ENCODE measurements at regions not wholly inside any gene's neighbourhood (a gene's known extent, or its start where the extent isn't known, plus 50 kb on each side); places are given as distances from the start of the nearest gene placed in this dataset.

DNA sequence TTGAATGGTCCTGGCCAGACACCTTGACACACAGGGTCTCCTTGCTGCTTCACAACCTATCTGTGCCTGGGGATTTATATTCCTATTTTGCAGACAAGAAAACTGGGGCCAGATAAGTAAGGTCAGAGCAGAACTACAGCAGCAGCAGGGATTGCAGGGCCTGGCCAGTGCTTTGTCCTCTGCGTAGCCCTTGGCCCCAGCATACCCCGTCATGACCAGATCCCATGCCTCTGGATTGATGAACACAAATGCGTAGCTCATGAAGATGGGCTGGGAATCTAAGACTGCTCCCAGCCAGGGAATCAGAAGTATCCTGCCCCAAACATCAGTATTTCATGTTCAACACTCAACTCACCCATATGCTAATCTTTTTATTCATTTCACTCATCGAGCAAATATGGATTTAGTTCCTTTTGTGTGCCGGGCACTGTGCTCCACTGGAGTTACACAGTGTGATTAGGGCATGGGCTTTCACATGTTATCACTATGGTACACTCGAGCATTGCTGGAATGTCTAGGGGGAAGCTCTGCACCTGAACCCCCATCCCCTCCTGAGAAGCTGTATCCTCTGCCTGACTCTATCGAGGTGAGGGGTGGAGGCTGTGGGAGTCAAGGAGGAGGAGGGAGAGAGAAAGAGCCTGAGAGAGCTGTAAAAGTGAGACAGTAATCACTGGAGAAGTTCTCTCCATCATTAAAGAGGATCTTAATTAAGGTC is 143.3 kb downstream of the CYP26B1 start:
- BruUV-seq (replicated peaks): no TSS peak
- ATAC-seq: no peak
- ChIA-PET POLR2A (no interaction called here), CTCF (no interaction called here)
- H3K36me3 ChIP-seq (ENCODE audit: control insufficient read depth, insufficient read depth, low read length): no peaks in the 10 kb centered on the region
- no peak overlapping the region for H3K27ac ChIP-seq (ENCODE audit: low read length)
- DNase-seq (ENCODE audit: low read depth, low spot score): no peak
- H3K27me3 ChIP-seq (ENCODE audit: control insufficient read depth, insufficient read depth, low read length): no peaks in the 10 kb centered on the region
- TF ChIP-seq, protein P1, sequence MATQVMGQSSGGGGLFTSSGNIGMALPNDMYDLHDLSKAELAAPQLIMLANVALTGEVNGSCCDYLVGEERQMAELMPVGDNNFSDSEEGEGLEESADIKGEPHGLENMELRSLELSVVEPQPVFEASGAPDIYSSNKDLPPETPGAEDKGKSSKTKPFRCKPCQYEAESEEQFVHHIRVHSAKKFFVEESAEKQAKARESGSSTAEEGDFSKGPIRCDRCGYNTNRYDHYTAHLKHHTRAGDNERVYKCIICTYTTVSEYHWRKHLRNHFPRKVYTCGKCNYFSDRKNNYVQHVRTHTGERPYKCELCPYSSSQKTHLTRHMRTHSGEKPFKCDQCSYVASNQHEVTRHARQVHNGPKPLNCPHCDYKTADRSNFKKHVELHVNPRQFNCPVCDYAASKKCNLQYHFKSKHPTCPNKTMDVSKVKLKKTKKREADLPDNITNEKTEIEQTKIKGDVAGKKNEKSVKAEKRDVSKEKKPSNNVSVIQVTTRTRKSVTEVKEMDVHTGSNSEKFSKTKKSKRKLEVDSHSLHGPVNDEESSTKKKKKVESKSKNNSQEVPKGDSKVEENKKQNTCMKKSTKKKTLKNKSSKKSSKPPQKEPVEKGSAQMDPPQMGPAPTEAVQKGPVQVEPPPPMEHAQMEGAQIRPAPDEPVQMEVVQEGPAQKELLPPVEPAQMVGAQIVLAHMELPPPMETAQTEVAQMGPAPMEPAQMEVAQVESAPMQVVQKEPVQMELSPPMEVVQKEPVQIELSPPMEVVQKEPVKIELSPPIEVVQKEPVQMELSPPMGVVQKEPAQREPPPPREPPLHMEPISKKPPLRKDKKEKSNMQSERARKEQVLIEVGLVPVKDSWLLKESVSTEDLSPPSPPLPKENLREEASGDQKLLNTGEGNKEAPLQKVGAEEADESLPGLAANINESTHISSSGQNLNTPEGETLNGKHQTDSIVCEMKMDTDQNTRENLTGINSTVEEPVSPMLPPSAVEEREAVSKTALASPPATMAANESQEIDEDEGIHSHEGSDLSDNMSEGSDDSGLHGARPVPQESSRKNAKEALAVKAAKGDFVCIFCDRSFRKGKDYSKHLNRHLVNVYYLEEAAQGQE (IDR thresholded peaks at IDR 0.05; ENCODE audit: insufficient read depth in 1 of 2, low read depth in 2 of 2, low read length in 1 of 2): no peak
- TF ChIP-seq, protein P2, sequence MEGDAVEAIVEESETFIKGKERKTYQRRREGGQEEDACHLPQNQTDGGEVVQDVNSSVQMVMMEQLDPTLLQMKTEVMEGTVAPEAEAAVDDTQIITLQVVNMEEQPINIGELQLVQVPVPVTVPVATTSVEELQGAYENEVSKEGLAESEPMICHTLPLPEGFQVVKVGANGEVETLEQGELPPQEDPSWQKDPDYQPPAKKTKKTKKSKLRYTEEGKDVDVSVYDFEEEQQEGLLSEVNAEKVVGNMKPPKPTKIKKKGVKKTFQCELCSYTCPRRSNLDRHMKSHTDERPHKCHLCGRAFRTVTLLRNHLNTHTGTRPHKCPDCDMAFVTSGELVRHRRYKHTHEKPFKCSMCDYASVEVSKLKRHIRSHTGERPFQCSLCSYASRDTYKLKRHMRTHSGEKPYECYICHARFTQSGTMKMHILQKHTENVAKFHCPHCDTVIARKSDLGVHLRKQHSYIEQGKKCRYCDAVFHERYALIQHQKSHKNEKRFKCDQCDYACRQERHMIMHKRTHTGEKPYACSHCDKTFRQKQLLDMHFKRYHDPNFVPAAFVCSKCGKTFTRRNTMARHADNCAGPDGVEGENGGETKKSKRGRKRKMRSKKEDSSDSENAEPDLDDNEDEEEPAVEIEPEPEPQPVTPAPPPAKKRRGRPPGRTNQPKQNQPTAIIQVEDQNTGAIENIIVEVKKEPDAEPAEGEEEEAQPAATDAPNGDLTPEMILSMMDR (IDR thresholded peaks at IDR 0.05): no peak
- TF ChIP-seq SIN3A (IDR thresholded peaks at IDR 0.05; ENCODE audit: borderline replicate concordance, insufficient read depth, low read depth, low read length) (no peak), POLR2AphosphoS5 (IDR thresholded peaks at IDR 0.05; ENCODE audit: low read depth, low read length) (no peak), TCF7L2 (IDR thresholded peaks at IDR 0.05; ENCODE audit: low read depth, low read length) (no peak)
- intact Hi-C loops (cut with micrococcal nuclease; ENCODE audit: unreplicated experiment): no loop called here
- in situ Hi-C loops (cut with HindIII; ENCODE audit: low pct_unique_long_range_greater_than_20kb, low sequenced_read_pairs): no loop called here
- H3K9me3 ChIP-seq (ENCODE audit: control insufficient read depth, insufficient read depth, low read depth, low read length): no peaks in the 10 kb centered on the region
- H3K4me3 ChIP-seq (ENCODE audit: low read depth in 2 of 2, low read length in 2 of 2): no peak overlapping the region
- H3K4me1 ChIP-seq (ENCODE audit: control insufficient read depth, insufficient read depth, low read length): no peaks in the 10 kb centered on the region

DNA sequence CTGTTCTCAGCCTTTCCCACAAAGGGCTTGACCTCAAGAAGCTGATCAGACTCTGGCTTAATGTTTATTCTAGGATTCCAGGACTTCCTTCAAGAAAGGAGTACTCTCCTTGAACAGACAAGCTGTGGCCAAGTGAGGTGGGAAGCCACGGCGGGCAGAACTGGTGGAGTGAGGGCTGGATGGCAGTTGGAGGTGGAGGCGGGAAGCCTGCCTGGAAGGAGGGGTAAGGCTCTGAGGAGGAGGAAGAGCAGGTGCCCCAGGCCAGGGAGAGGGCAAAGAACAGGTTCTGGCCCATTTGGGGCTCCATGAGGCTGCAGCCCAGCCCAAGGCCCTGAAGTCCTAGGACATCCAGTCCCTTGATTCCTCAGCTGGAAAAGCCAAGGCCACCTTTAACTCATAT is 143.9 kb downstream of the CYP26B1 start:
- no peak for TF ChIP-seq SIN3A (IDR thresholded peaks at IDR 0.05; ENCODE audit: borderline replicate concordance, insufficient read depth, low read depth, low read length)
- TF ChIP-seq, protein P1 (IDR thresholded peaks at IDR 0.05; ENCODE audit: insufficient read depth in 1 of 2, low read depth in 2 of 2, low read length in 1 of 2): no peak
- TF ChIP-seq POLR2AphosphoS5 (IDR thresholded peaks at IDR 0.05; ENCODE audit: low read depth, low read length): no peak
- TF ChIP-seq TCF7L2 (IDR thresholded peaks at IDR 0.05; ENCODE audit: low read depth, low read length): no peak
- TF ChIP-seq, protein P2 (IDR thresholded peaks at IDR 0.05): no peak
- H3K9me3 ChIP-seq (ENCODE audit: control insufficient read depth, insufficient read depth, low read depth, low read length): no peaks in the 10 kb centered on the region
- intact Hi-C loops (cut with micrococcal nuclease; ENCODE audit: unreplicated experiment) (no loop called here), in situ Hi-C loops (cut with HindIII; ENCODE audit: low pct_unique_long_range_greater_than_20kb, low sequenced_read_pairs) (no loop called here)
- no peak overlapping the region for H3K27ac ChIP-seq (ENCODE audit: low read length)
- no peak overlapping the region for H3K4me3 ChIP-seq (ENCODE audit: low read depth in 2 of 2, low read length in 2 of 2)
- no peaks in the 10 kb centered on the region for H3K27me3 ChIP-seq (ENCODE audit: control insufficient read depth, insufficient read depth, low read length)
- ATAC-seq (no peak), DNase-seq (ENCODE audit: low read depth, low spot score) (no peak)
- H3K36me3 ChIP-seq (ENCODE audit: control insufficient read depth, insufficient read depth, low read length): no peaks in the 10 kb centered on the region
- CTCF ChIA-PET: no interaction called here
- BruUV-seq (replicated peaks): no TSS peak
- POLR2A ChIA-PET: no interaction called here
- H3K4me1 ChIP-seq (ENCODE audit: control insufficient read depth, insufficient read depth, low read length): no peaks in the 10 kb centered on the region
